GM12875 (cell line): ENCODE measurements at regions not wholly inside any gene's neighbourhood (a gene's known extent, or its start where the extent isn't known, plus 50 kb on each side); places are given as distances from the start of the nearest gene placed in this dataset.
A peak's percentile ranks its signal among the peaks of the same experiment; 100 is the strongest.

Experiments used
- H3K4me3 ChIP-seq: one replicate; pipeline ENCODE4 v1.5.1; 2011; ENCODE audit warnings: low read depth, low read length, control low read depth
- CTCF ChIP-seq: IDR thresholded peaks from 2 replicates; pipeline ENCODE4 v1.5.1; 2011; ENCODE audit warnings: low read depth, mild to moderate bottlenecking, control low read depth, inconsistent platforms, low read length, moderate library complexity, borderline replicate concordance; ENCODE audit not compliant: insufficient read depth

- no peak overlapping the region for H3K4me3 ChIP-seq
- TF ChIP-seq CTCF, result no peak
These were observed 666.9 kb downstream of the XIRP2 start for GRCh38 chr2:167555098-167555720.

GRCh38 chr2:167553635-167554034 is 665.4 kb downstream of the XIRP2 start:
- no peak overlapping the region for H3K4me3 ChIP-seq
- TF ChIP-seq CTCF, result no peak

- H3K4me3 ChIP-seq, result no peak overlapping the region
- no peak for TF ChIP-seq CTCF
These were observed 663.1 kb downstream of the XIRP2 start for GRCh38 chr2:167551416-167551815.

GRCh38 chr2:167550448-167550847 is 662.2 kb downstream of the XIRP2 start:
- H3K4me3 ChIP-seq, result no peak overlapping the region
- TF ChIP-seq CTCF, result peak; percentile 37; the same call in 1 of the 2 replicates

GRCh38 chr2:167548396-167548795 is 660.1 kb downstream of the XIRP2 start:
- TF ChIP-seq CTCF, result no peak
- no peak overlapping the region for H3K4me3 ChIP-seq

- H3K4me3 ChIP-seq, result no peak overlapping the region
- no peak for TF ChIP-seq CTCF
These were observed 656.3 kb downstream of the XIRP2 start for GRCh38 chr2:167544602-167545001.

- no peak for TF ChIP-seq CTCF
These were observed 655.4 kb downstream of the XIRP2 start for GRCh38 chr2:167543721-167544120.

More at GRCh38 chr2:167543721-167544120, 655.4 kb downstream of the XIRP2 start:
- no peak overlapping the region for H3K4me3 ChIP-seq
